ENCODE measurements at regions not wholly inside any gene's neighbourhood (a gene's known extent, or its start where the extent isn't known, plus 50 kb on each side); places are given as distances from the start of the nearest gene placed in this dataset.
"Not testable (repeated sequence)": the region's sequence is repeated elsewhere in the genome, so short reads cannot be mapped to it uniquely, and the experiment has no call there.

DNA sequence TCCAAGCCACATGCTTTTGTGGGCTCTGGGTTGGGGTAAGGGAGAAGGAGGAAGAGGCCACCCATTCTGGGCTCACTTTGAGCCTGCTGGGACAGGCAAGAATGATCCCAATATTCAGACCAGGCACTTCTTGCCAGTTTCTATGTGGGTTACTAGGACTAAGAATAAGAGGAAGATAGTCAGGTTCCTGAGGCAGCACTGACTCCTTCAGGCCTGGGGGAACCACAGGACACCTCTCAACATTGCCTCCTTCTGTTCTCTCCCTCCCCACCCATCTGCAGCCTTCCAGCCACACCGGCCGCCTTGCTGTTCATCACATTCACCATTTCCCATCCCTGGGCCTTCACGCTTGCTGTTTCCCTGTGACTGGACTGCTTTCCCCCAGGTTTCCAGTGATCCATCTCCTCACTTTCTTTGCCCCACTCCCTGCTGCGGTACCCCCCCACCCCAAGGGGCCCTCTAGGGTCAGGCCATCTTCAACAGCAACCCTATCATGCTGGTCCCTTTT lies 69.2 kb upstream of the SIRPA start:
- DNase-seq (ENCODE audit: low read depth) = no peak

DNA sequence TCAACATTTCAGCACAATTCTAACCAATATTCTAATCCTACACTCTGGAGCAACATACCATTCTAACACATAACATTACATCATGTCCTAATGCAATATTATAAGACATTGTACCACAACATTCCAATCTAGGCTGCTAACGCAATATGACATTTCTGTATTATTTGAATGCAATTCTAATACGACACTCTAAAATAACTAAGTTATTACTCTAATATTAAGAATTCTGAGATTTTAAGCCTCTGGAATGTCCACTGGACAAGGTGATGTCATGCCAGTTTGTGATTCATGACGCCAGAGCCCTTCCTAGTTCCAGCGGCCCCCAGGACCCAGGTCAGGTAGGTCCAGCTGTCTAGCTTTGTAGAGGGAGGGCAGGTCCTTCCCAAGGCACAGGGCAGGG lies 69.7 kb upstream of the SIRPA start:
- DNase-seq (ENCODE audit: low read depth) = peak; percentile 66

DNA sequence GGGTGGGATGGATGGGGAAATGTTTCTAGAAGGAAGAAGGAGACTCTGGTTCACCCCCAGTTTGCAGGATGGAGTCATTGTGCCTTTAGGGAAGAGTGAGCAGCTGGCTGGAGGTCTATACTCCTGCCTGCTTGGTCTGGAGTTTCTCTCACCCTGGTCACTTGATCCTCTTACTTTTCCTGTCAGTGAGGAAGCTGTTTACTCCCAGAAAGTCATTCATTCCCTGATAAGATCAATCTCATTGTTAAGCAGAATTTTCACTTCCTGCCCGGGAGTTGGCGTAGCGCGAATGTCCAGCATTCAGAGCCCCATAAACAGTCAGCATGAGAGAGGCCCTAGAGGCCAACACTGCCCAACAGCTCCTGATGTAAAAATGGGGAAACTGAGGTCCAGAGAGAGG lies 70.4 kb upstream of the SIRPA start:
- peak; percentile 40 for DNase-seq (ENCODE audit: low read depth)

DNA sequence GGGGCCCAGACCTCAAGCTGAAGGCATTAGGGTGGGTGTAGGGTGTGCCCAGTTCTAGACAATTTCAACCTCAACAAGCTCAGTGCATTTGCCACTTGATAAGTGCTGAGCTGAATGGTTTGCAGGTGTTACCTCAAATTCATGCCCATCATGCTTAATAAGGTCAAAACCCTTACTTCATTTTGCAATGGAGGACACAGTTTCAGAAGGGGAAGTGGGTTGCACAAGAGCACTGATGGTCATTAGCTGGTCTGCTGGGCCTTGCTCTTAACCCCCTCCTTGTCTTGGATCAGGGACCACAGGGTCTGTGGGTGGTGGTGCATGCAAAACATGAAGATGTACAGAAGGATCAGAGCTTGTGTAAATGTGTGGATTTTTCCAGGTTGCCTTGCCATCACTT lies 71.0 kb upstream of the SIRPA start:
- DNase-seq (ENCODE audit: low read depth) = no peak

DNA sequence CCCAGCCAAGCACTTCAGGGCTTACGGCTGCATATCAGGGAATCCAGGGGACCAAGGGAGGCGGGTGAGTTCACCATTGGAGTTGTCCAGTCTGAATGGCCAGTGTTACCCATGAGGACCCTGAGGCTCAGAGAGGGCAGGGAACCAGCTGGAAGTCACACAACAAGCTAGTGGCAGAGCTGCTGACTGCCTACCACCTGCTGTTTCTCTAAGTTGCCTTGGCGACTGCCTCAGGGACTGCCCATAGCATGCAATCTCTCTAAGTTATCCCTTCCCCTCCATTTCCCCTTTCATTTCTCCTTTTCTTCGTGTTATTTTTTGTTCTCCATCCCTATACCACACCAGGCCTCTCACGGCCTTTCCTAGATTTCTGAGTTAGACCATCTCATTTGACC lies 71.8 kb upstream of the SIRPA start:
- DNase-seq (ENCODE audit: low read depth) = no peak

DNA sequence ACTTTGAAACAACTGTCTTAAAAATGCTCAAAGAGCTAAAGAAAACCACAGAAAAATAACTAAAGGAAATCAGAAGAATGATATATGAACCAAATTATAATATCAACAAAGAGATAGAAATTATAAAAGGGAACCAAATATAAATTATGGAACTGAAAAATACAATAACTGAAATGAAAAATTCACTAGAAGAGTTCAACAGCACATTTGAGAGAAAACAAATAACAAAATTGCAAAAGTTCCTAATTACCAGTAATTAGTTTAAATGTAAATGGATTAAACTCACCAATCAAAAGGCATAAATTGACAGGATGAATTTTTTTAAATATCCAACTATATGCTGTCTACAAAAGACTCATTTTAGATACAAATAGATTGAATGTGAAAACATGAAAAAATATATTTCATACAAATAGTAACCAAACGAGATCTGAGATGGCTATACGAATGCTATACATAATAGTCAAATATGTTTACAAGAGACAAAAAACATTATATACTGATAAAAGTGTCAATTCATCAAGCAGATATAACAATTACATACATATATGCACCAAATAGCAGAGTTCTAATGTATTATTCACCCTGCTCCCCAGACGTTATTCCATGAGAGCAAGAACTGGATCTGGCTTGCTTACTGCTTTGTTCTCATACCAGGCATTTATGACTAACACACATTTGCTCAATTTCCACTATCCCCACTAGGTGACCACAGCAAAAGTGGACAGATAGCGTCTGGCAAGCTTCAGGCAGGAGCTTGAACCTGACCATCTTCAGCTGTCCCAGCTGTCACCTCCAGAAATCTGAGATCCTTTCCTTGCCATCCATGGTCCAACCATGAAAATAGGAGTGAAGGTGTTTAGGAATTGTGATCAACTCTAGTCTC lies 72.4 kb upstream of the SIRPA start:
- peak; percentile 19 for DNase-seq (ENCODE audit: low read depth)

DNA sequence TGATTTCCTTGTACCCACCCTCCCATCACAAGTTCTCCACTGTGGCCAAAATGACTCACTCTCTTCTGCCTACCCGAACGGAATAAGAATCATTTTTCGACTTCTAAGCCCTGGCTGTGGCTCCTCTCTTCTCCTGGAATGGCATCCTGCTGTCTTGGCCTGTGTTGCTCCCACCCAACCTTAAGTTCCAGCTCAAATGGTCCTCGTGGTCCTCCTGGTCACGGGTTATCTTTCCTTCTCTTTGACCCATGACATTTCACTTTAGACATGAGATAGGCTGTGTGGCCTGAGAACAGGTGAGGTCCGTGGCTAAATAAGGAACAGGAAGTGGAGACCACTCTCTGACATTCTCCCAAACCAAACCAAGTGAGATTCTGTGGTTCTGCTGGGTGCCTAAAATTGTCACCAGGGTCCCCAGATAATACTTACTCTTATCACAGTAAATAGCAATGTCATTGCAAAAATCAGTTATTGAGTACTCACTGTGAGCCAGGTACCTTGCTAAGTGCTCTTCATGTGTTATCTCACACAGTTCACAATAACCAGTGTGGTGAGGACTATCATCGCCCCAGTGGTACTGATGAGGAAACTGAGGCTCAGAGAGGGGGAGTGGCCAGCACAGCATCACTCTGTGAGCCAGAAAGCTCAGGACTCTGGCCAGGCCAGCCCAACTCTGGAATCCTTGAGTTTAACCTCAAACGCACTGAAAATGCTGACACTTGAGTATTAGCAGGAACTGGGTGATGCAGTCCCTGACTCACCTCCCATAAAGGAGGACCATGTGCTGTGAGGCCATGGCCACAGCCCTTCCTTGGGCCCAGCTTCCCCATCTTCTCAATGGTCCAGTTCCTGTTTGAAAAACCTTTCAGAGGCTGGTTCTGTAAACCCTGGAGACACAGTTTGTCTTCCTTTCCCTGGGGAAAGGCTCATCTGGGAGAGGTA lies 74.8 kb upstream of the SIRPA start:
- peak; percentile 83 for DNase-seq (ENCODE audit: low read depth)

DNA sequence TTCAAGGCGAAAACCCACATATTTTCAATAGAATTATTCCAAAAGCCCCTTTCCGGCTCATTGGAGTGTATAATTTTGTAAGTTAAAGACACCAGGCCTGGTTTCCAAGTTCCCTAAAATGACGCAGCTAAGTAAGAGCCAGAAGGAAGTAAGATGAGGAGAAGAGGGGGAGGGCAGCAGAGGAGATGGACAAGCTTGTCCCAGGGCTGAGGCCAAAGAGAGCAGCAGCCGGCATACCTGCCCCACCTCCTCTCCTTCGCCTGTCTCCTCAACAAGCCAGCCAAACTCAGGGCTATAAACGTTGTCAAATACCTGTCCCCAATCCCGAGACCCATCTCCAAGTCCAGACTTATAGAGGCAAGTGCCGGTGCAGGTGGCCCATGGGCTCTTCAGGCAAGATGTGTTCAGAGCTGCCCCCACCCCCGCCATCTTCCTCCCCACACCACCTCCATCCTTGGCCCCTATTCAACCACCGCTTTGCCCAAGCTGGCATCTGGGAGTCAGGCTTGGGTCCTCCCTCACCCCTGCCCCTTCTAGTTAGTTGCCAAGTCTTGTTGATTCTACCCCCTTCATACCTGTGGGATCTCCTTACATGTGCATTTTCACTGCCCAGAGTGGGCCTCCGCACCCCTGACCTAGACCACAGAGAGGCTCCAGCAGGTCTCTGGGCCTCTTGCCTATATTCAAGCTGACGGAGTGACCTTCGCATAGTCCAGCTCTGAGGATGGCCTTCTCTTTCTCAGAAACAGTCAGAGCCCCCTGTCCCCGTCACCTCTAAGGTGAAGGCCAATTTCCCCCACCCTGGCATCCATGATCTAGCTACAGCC lies 75.7 kb upstream of the SIRPA start:
- no peak for DNase-seq (ENCODE audit: low read depth)

DNA sequence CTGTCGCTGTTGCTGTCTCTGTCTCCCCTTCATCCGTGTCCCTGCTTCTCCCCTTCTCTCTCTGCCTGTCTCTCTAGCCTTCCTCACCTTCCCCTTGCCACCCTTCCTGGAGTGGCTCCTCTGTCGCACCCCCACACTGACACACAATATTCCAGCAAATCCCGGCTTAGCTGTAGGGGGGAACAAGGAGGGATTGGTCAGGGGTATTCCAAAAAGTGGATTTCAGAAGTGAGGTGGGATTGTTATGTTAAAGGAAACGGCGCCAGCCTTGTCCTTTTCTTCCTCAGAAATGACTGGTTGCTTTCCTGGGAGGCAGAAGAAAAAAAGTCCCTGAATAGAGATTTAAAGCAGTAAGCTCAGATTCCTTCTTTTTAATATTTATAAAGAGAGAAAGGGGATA lies 76.3 kb upstream of the SIRPA start:
- DNase-seq (ENCODE audit: low read depth) = no peak

DNA sequence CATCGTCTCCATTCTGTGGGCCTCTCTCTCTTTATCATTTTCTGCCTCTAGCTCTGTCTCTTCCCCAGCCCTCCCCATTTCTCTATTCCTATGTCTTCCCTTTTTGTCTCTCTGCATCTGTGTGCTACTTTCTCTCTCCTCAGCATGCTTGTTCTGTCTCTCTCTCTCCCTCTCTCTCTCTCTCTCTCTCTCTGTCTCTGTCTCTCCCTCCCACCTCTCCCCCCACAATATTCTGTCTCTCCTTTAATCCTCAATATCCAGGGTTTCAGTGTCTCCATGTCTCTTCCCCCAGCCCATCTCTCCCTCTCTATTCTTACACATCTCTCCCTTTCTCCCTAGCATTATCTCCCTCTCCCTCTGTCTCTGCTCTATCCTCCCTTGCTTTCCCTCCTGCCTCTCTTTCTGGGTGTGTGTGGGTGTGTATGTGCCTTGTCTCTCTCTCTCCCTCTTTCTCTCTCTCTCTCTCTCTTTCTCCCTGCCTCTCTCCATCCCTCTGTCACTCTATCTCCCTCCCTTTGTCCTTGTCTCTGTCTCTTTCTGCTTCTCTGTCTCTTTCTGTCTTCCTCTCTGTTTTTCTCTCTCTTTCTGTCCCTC lies 76.9 kb upstream of the SIRPA start:
- no peak for DNase-seq (ENCODE audit: low read depth)

DNA sequence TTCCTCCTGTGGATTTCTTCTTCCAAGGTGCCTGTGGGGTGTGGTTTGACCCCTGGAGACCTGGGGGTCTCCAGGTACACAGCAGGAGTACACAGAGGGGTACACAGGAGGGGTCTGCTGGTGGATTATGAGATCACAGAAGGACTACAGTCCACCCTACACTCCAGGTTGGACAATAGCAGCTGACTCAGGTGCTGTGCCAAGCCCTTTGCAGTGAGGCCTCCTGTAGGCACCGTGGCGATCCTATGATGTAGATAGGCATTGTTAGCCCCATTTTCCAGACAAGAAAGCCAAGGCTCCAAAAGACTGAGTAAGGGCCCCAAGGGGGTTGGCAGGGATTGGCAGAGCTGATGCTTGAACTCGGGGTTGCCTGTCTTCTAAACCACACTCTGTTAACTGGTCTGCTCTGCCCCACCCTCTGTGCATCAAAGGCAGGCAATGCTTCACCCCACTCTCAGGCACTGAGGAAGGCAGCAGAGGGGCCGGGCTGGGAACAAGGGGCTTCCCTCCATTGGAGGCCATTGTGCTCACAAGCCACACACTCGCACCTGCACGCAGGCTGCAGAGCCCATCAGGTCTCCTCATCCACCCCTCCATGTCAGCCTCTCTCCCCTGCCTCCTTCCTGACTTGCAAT lies 77.5 kb upstream of the SIRPA start:
- no peak for DNase-seq (ENCODE audit: low read depth)

DNA sequence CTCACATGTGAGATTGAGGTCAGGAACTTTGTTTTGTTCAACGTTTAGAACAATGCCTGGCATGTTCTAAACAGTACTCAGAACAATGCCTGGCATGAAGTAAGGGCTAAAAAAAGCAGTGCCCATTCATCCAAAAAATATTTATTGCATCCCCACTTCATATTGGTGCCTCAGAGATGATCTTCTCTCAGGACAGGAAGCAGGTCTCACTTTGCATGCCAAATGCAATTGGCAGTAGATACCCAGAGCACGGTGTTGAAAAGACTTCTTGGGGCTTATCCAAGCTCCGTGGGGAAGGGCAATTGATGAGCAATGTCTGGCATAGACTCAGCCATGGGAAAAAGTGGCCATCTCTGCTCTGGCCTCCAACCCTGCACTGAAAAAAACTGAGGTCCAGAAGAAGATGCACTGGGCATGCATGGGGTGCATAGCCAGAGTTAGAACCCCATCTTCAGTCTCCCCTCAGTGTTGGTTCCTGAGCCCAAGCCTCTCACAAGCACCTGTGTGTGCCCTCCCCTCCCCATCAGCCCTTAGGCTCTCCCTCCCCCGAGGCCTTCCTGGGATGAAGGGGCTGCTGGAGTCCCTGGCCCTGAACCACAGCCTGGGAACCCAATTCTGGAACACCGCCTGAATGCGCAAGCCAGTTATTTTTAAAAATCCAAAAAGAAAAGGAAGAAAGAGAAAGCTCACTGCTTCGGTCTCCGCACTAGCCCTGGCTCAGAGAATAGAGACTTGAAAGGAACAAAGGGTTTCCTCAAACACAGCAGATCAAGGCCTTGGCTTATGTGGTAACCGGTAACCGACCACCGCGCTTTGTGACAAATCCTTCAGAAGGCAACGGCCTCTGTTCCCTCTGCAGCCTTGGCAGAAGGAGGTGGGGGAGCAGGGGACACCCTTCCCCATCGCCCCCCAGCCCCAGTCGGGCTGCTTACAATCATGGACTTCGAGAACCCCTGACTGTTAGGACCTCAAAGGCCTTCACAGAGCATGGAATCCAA lies 78.5 kb upstream of the SIRPA start:
- peak; percentile 96 for DNase-seq (ENCODE audit: low read depth)

DNA sequence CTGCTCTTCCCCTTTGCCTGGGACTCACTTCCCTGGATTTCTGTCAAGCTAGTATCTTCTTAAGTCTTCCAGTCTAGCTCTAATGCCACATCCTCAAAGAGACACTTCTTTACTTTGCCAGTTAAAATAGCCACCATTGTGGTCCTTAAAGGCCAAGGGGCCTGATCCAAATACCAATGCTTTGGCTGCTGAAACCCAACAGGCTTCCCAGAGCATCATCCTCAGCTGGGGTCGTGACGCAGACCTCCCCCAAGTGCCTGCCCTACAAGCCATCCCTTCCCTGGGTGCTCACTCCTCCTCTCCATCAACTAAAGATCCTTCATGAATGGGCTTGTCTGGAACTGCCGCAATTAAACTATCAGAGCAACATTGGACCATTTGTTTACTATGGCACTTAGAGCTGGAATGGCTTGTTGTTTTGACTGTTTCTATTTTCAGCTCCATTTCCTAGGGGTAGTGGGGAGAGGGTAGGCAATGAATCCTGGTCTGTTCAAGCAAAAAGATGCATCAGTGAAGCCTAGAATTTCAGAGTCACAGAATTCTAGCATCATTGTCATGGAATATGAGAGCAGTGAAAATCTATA lies 79.6 kb upstream of the SIRPA start:
- DNase-seq (ENCODE audit: low read depth) = no peak

DNA sequence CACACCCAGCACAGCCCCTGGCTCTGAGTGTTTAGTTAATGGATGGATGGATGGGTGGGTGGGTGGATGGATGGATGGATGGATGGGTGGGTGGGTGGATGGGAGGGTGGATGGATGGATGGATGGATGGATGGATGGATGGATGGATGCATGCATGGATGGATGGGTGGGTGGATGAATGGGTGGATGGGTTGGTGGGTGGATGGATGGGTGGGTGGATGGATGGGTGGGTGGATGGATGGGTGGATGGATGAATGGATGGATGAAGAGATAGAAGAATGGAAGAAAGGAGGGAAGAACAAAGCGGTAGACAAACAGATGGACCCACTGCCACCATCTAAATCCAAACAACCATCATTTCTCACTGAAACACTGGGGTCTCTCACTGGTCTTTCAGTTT lies 80.3 kb upstream of the SIRPA start:
- DNase-seq (ENCODE audit: low read depth) = not testable (repeated sequence)

DNA sequence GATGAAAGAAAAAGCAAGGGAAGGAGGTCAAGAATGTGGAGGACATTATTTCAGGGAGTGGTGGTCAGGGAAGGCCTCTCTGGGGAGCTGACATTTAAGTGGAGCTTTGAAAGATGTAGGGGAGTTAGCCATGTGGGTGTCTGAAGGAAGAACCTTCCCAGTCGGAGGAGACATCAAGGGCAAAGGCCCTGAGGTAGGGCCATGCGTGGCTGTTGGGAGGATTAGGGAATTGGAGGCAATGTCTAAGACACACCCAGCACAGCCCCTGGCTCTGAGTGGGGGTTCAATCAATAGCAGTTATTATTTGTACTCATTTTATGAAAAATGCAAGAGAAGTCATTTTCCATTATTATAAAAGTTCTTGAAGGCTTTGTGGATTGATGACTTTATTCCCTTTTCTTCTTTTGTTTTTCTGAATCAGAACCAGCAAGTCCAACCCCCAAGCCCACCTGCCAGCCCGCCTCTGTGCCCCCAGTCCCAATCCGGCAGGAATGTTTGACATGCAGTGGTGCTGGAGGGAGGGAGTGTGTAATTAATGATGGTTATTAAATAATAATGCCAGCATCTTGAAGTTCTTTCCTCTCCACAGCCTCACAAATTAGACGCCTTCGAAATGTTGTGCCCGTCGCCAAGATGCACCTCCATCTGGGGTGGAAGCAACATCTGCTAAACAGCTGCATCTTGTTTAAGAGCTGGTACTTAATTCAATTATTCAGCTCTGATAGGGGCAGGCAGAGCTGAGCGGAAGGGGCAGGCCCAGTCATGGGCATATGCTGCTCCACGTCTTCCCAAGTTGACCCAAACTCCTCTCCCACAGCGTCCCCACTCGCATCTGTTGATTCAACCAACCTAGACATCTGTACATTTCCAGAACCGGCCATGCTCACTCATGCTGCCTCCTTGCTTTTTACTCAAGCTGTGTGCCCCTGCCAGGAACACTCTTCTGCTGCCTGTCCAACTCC lies 81.3 kb upstream of the SIRPA start:
- no peak for DNase-seq (ENCODE audit: low read depth)

DNA sequence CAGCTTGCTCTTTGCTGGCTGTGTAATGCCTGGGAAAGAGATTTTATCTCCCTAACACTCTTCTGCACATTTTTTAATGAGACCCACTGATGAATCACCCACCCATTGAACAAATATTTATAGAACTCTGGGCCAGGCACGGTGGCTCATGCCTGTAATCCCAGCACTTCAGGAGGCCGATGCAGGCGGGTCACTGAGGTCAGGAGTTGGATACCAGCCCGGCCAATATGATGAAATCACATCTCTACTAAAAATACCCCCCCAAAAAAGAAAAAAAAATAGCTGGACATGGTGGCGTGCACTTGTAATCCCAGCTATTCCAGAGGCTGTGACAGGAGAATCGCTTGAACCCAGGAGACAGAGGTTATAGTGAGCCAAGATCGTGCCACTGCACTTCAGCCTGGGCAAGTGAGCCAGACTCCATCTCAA lies 82.1 kb upstream of the SIRPA start:
- peak; percentile 99 for DNase-seq (ENCODE audit: low read depth)

DNA sequence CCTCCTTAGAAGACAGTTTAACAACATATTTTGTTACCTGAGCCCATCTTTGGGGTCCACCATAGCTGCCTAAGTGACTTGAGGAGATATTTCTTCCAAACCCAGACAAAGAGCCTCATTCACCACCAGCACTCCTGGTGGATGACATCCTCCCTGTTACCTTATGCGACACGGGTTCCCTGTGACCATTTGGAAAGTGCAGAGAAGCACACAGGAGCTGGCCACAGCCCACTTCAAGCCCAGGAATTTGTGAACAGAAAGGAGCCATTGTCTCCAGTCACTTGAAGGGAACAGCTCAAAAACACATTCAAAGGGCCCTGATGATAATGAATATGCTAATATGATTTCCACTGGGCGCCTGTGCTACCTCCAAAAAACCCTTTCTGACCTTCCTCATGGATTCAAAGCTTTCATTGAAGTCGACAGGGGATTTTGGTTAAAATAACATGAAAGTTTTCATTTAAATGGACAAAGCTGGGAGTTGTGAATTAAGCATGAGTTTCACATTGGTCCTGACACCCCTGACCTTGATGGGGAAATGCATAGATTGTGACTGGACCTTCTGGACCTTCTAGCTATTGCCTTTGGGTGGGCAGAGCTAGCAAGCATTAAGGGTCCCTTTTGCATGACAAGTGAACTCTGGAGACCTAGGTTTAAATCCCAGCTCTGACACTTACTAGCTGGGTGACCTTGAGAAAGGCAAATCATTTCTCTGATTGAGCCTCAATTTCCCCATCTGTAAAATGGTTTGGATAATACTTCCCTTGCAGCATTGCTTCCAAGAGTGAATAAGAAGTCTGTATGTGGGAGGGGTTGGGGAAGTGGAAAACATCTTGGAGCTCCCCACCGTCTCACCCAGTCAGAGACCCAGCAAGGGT lies 83.3 kb upstream of the SIRPA start:
- DNase-seq (ENCODE audit: low read depth) = peak; percentile 42
